ENCODE measurements at regions not wholly inside any gene's neighbourhood (a gene's known extent, or its start where the extent isn't known, plus 50 kb on each side); places are given as distances from the start of the nearest gene placed in this dataset.

DNA sequence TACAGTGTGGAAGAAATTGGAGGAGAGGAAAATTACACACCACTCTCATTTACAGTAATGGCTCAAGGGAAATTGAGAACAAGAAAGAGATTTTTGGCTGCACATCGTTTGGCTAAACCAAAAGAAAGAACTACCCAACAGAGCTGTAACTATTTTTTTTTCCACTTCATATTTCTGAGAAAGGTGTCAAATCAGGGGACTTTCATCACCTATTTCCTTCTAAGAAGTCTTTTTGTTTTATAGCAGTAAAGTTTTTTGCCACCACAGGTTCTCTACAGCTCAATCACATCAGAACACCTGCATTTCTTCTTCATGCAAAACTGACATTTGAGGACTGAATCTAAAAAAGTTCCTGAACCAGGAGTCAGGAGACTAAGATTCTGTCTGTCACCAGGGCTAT, 57.5 kb upstream of the TNIP3 start:
- DNase-seq = no peak

DNA sequence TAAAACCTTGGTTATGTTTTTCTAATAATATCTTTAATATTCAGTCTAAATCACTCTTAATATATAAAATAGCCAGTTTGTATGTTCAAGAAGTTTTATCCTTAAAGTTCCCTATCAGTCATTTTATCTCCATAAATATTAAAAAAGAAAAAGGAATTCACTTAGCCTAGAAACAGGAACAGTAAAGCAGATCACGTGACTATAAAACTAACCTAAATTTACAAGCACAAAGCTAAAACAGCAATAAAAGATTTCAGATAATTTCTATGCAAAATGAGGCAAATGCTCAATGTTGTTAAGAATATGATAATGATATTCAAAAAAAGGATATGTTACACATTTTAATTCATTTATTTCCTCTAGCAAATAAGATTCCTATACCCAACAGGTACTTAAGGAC, 57.1 kb upstream of the TNIP3 start:
- DNase-seq = no peak

- no peak for DNase-seq
Observed at GRCh38 chr4:121220698-121221097, 56.6 kb upstream of the TNIP3 start.

GRCh38 chr4:121219227-121219626, 55.1 kb upstream of the TNIP3 start:
- DNase-seq = no peak

- DNase-seq = no peak
Observed at GRCh38 chr4:121217351-121217750, 53.2 kb upstream of the TNIP3 start.

- no peak for DNase-seq
Observed at GRCh38 chr4:121216461-121216860, 52.3 kb upstream of the TNIP3 start.

GRCh38 chr4:121213940-121214339, 49.8 kb upstream of the TNIP3 start:
- no peak for DNase-seq
